ENCODE measurements at regions not wholly inside any gene's neighbourhood (a gene's known extent, or its start where the extent isn't known, plus 50 kb on each side); places are given as distances from the start of the nearest gene placed in this dataset.

GRCh38 chr21:16194788-16195537 lies 465.2 kb downstream of the USP25 start:
- H3K4me1 ChIP-seq (ENCODE audit: insufficient read depth, low read length): peaks cover 21% of the 10 kb centered on the region
- H3K36me3 ChIP-seq (ENCODE audit: insufficient read depth, low read length): no peaks in the 10 kb centered on the region
- H3K4me3 ChIP-seq (ENCODE audit: insufficient read depth, low read length): peak overlapping the region; percentile 70
- DNase-seq (ENCODE audit: insufficient read length, low spot score, missing footprints): no peak
- H2AFZ ChIP-seq (ENCODE audit: low read length): peak overlapping the region; percentile 87
- no peaks in the 10 kb centered on the region for H4K20me1 ChIP-seq (ENCODE audit: insufficient read depth, low read length)
- H3K79me2 ChIP-seq (ENCODE audit: insufficient read depth, low read length): peaks cover 31% of the 10 kb centered on the region
- H3K4me2 ChIP-seq (ENCODE audit: insufficient read depth, low read length): peak overlapping the region; percentile 89
- H3K27ac ChIP-seq (ENCODE audit: low read depth, low read length): peak overlapping the region; percentile 92
- no peak for TF ChIP-seq CTCF (IDR thresholded peaks at IDR 0.05; ENCODE audit: extremely low read depth, low read depth, low read length)
- H3K27me3 ChIP-seq (ENCODE audit: insufficient read depth, low read length): no peaks in the 10 kb centered on the region
- H3K9me3 ChIP-seq (ENCODE audit: low read depth, low read length): no peaks in the 10 kb centered on the region

- no peak for TF ChIP-seq CTCF (IDR thresholded peaks at IDR 0.05; ENCODE audit: extremely low read depth, low read depth, low read length)
- DNase-seq (ENCODE audit: insufficient read length, low spot score, missing footprints): no peak
- Histone ChIP-seq H3K27ac (ENCODE audit: low read depth, low read length) (peak overlapping the region; percentile 92), H4K20me1 (ENCODE audit: insufficient read depth, low read length) (no peaks in the 10 kb centered on the region), H3K36me3 (ENCODE audit: insufficient read depth, low read length) (no peaks in the 10 kb centered on the region), H2AFZ (ENCODE audit: low read length) (peak overlapping the region; percentile 87), H3K79me2 (ENCODE audit: insufficient read depth, low read length) (peaks cover 35% of the 10 kb centered on the region), H3K27me3 (ENCODE audit: insufficient read depth, low read length) (no peaks in the 10 kb centered on the region), H3K4me3 (ENCODE audit: insufficient read depth, low read length) (peak overlapping the region; percentile 70), H3K4me1 (ENCODE audit: insufficient read depth, low read length) (peaks cover 21% of the 10 kb centered on the region), H3K4me2 (ENCODE audit: insufficient read depth, low read length) (peak overlapping the region; percentile 89), H3K9me3 (ENCODE audit: low read depth, low read length) (no peaks in the 10 kb centered on the region)
These were observed 465.7 kb downstream of the USP25 start for GRCh38 chr21:16195538-16195910.

GRCh38 chr21:16196001-16196400 lies 466.2 kb downstream of the USP25 start:
- Histone ChIP-seq H4K20me1 (ENCODE audit: insufficient read depth, low read length) (no peaks in the 10 kb centered on the region), H3K9me3 (ENCODE audit: low read depth, low read length) (no peaks in the 10 kb centered on the region), H3K36me3 (ENCODE audit: insufficient read depth, low read length) (no peaks in the 10 kb centered on the region), H2AFZ (ENCODE audit: low read length) (no peak overlapping the region), H3K27me3 (ENCODE audit: insufficient read depth, low read length) (no peaks in the 10 kb centered on the region), H3K79me2 (ENCODE audit: insufficient read depth, low read length) (peaks cover 40% of the 10 kb centered on the region), H3K4me2 (ENCODE audit: insufficient read depth, low read length) (peak overlapping the region; percentile 89), H3K4me3 (ENCODE audit: insufficient read depth, low read length) (peak overlapping the region; percentile 70), H3K27ac (ENCODE audit: low read depth, low read length) (peak overlapping the region; percentile 92), H3K4me1 (ENCODE audit: insufficient read depth, low read length) (peaks cover 21% of the 10 kb centered on the region)
- no peak for DNase-seq (ENCODE audit: insufficient read length, low spot score, missing footprints)
- no peak for TF ChIP-seq CTCF (IDR thresholded peaks at IDR 0.05; ENCODE audit: extremely low read depth, low read depth, low read length)

GRCh38 chr21:16198546-16198945 lies 468.8 kb downstream of the USP25 start:
- no peak for TF ChIP-seq CTCF (IDR thresholded peaks at IDR 0.05; ENCODE audit: extremely low read depth, low read depth, low read length)
- Histone ChIP-seq H3K79me2 (ENCODE audit: insufficient read depth, low read length) (peaks cover 49% of the 10 kb centered on the region), H3K4me3 (ENCODE audit: insufficient read depth, low read length) (no peak overlapping the region), H3K4me2 (ENCODE audit: insufficient read depth, low read length) (no peak overlapping the region), H3K36me3 (ENCODE audit: insufficient read depth, low read length) (no peaks in the 10 kb centered on the region), H2AFZ (ENCODE audit: low read length) (peak overlapping the region; percentile 23), H3K27me3 (ENCODE audit: insufficient read depth, low read length) (no peaks in the 10 kb centered on the region), H3K27ac (ENCODE audit: low read depth, low read length) (no peak overlapping the region), H4K20me1 (ENCODE audit: insufficient read depth, low read length) (no peaks in the 10 kb centered on the region), H3K4me1 (ENCODE audit: insufficient read depth, low read length) (peaks cover 17% of the 10 kb centered on the region), H3K9me3 (ENCODE audit: low read depth, low read length) (no peaks in the 10 kb centered on the region)
- no peak for DNase-seq (ENCODE audit: insufficient read length, low spot score, missing footprints)
